A673 (cell line): ENCODE measurements at regions not wholly inside any gene's neighbourhood (a gene's known extent, or its start where the extent isn't known, plus 50 kb on each side); places are given as distances from the start of the nearest gene placed in this dataset.
"Not testable (repeated sequence)": the region's sequence is repeated elsewhere in the genome, so short reads cannot be mapped to it uniquely, and the experiment has no call there.

Experiments
- CTCF ChIP-seq: fragments of 300-800, 200-600 bp; sonication (generic); conservative IDR thresholded peaks from 2 replicates; pipeline ENCODE4 v1.5.1; 2017; ENCODE audit warnings: low read depth, mild to moderate bottlenecking, antibody characterized with exemption, low read length, moderate library complexity, mixed read lengths
- EZH2 ChIP-seq: fragments of 200-600 bp; sonication (generic); IDR thresholded peaks from 2 replicates; pipeline ENCODE4 v1.6.1; 2017; ENCODE audit warnings: borderline replicate concordance, low read depth, mild to moderate bottlenecking, mixed read lengths, antibody characterized with exemption, low read length; ENCODE audit not compliant: poor library complexity, severe bottlenecking

- TF ChIP-seq CTCF, EZH2: not testable (repeated sequence)
Observed at GRCh38 chr3:196136640-196136989, 54.7 kb upstream of the TFRC start.
